ENCODE measurements at regions not wholly inside any gene's neighbourhood (a gene's known extent, or its start where the extent isn't known, plus 50 kb on each side); places are given as distances from the start of the nearest gene placed in this dataset.

DNA sequence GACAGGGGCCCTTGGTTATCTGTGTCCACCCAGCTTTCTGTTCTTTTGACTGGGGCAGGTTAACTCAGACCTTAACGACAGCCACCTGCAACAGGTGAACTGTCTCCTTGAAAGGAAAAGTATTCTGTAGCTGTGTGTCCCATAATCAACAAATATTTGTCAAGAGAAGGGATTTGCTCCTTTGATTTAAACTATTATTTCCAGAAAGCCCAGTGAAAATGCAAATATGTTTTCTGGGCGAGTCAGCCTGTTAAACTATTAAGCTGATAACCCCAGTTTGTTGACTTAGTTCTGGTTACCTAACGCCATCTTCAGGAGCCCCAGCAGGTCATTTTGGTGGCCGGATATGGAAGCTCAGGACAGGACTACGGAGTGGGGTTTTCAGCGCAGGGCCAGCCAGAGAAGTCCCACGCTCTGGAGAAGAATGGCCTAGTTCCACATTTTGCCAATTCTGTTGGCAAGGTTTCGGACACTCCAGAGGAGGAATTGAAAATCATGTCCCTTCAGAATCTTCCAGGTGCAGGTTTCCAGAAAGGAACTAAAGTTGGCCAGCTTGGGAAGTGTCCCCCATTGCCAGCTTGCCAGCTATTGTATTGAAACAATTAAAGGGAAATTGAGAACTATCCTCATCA lies 54.5 kb downstream of the ADRA2A start:
- no peak for DNase-seq (ENCODE audit: low read depth in 2 of 3, low spot score in 2 of 3)

DNA sequence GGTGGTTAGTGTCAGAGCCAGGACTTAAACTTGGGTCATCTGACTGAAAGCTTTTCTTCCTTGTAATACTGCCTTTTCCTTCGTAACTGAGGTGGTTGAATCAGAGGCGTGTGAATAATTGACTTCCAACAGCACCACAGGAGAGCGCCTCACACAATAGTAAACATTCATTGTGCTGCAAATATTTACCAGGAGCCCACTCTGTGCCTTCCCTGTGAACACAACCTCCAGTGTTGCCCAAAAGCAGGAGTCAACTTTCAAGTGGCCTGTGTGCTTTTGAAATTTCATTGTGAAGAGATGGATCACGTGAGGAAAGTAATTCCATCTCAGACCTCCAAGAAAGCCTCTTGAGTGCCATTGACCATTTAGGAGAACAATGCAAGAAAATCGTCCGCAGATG lies 60.2 kb downstream of the ADRA2A start:
- no peak for DNase-seq (ENCODE audit: low read depth in 2 of 3, low spot score in 2 of 3)

DNA sequence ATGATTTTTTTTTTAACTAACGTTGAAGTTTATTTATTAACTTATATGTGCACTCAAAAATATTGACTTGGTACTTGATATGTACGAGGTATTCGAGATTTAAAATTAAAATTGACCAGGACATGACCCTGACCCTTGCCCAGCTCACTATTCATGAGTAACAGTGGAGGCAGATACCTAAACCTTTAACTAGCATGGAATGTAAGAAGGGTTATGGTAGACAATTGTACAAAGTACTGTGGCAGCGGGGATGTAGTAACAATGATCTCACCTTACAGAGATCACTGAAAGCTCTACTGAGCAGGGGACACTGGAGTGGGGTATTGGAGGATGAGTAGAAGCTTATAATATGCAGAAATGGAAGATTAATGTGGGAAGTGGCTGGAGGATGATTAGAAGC lies 60.8 kb downstream of the ADRA2A start:
- DNase-seq (ENCODE audit: low read depth in 2 of 3, low spot score in 2 of 3), result no peak

DNA sequence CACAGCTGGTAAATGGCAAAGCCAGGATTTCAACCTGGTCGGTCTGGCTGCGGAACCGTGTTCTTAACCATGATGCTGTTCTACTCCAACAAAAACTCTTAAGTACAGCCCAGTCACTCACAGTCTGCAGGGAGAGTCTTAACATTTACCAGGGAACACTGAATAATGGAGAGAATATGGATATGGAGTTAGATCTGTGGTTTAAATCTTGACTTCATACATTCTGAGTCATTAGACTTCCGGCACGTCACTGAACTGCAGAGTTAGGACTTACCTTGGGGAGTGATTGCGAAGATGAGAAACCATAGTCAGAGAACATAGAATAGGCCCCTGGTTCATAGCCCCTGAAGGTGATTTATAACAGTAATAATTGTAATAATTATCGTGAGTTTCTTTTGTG lies 61.7 kb downstream of the ADRA2A start:
- DNase-seq (ENCODE audit: low read depth in 2 of 3, low spot score in 2 of 3), result no peak

DNA sequence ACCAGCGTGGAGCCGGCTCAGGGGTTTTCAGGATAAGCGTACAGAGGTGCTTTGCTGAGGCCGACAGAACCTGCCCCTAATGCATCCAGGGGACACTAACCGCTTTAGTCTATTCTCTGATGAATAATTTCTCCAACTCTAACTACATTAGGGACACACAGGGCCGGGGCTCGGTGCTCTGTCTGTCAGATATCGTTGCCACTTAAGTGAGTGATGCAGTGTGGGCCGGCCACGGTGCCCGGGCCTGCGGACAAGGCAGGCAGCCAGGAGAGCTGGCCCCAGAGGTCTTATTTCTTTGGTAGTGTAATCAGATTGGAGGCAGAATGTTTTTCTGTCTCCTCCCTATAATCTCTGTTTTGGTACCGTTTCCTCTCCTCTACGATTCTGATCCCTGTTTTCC lies 62.7 kb downstream of the ADRA2A start:
- DNase-seq (ENCODE audit: low read depth in 2 of 3, low spot score in 2 of 3), result no peak

DNA sequence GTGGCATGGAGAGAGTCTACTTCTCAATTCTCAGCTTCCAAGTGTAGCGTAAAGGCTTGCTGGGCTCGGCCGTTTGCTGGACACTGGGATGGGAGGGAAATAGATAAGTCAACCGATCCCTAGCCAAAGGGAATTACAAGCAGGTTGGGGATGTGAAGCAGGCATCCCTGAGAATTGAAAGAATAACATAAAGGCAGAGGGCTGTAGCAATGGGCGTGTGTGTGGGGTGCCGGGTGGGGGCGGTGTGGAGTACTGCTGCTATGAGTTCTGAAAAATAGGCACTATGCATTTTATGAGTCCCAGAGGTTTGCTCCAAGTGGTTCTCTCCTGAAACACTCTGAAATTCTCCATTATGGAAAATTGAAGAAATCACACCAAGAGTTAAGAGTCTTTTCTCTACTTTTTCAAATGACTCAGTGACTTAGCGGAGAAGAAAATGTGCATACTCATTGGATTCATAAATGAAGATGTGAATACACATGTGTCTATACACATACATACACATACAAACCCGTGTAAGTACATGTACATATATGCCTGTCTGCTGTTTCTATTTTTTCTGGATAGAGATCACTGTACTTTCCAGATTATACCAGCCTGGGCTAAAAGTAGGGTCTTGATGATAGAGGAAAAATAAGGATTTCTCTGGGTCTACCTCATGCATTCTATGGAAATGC lies 65.4 kb downstream of the ADRA2A start:
- no peak for DNase-seq (ENCODE audit: low read depth in 2 of 3, low spot score in 2 of 3)

DNA sequence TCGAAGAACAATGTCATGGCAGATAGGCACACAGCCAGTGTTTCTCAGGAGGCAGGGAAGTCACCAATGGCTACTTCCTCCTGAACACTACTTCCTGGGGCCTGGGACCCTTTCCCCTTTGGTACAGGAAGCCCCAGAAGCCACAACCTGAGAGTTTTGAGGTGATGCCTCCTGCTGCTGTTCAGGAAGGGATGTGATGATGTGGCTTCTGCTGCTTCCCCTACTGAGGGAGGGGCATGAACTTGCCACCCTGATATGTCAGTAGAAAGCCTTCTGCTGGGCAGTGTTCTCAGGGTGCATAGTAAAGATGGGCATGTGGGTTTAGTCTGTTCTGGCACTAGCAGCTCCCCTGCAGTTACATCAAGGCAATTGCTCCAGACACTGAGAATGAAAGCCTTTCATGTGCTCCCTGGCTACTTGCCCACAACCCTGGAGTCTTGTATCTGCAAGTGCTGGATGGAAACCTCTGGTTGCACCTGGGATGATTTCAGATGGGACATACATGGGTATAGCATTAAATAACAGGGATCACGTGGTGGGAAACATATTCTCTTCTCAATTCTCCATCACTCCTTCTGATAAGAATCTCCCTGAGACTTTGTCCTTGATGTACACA lies 69.3 kb downstream of the ADRA2A start:
- no peak for DNase-seq (ENCODE audit: low read depth in 2 of 3, low spot score in 2 of 3)

DNA sequence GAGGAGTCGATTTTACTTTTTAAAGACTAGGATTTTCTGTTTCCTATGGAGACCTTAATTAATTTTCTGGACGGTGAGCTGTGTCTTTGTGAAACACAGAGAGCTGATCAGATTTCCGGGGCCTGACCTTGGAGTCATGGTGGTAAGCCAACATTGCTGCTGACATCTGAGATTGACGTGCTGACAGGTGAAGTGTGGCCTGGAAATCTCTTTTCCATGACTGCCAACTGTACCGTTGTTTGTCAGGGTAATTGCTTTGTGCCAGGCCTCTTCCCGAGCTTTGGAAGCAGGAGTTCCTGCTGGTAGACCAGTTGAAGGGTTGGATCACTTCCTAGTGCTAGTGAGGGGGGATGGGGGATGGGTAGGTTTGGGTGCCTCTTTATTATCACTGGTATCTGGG lies 71.2 kb downstream of the ADRA2A start:
- no peak for DNase-seq (ENCODE audit: low read depth in 2 of 3, low spot score in 2 of 3)

DNA sequence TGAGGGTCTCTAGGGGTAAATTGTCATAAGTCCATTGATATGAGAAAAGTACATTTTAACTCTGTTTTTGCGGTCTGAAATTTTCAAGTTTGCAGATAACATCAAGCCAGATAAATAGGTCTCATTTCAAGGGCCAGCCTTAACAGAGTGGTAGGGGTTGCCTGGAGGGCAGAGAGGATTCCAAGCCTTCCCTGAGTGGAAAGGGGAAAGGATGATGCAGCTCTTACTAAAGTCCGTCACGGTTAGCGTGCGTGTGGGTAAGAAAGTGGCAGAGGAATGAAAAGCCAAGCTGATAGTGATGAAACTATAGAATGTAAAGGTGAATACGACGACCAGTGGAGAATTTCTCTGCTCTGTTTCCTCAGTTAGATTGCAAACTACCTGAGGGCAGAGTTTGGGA lies 71.6 kb downstream of the ADRA2A start:
- DNase-seq (ENCODE audit: low read depth in 2 of 3, low spot score in 2 of 3), result no peak

DNA sequence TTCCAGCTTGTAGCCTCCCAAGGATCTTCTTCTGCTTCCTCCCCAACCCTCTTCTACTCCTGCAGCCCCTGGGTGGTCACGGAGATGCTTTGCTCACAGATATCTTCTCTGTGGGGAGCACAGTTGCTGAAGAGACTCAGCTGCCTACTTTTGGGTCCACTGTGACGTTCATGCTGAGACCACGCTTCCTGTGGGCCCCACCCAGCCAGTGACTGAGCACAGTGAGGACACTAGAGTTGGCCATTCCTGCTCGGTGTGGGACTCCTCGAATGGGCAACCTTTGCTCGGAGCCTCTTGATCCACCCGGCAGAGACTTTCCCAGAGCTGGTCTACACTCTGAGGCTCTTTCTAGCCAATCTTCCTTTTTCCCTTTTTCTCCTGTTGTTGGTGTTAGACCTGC lies 73.9 kb downstream of the ADRA2A start:
- DNase-seq (ENCODE audit: low read depth in 2 of 3, low spot score in 2 of 3), result no peak

DNA sequence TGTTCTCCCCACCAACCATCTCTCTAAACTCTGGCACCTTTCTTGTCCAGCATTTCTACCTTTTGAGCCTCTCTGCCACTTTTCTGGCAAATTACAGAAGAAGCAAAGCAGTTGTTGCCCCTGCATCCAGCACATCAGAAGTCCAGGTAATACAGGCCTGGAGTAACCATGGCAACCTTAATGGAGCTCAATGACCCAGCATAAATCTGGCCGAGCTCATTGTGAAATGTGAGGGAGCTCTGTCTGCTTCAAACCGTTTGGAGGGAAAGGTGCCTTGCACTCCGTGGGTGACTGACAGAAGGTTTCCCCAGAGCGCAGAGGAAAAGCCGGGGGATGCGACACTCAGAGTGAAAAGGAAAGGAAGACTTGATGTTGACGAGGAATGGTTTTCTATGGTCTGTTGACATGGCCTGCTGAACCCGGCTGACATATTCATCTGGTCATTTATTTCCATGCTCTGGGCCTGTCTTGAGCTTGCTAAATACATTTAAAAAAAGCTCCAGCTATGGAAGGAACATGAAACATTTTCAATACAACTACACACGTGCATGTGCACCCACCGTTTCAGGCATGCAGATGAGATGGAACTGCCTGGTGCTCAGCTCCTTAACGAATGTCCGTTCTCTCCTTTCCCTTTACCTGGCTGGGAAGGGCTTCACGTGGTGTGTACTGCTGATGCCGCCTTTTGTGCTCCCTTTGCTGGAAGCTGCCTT lies 74.9 kb downstream of the ADRA2A start:
- DNase-seq (ENCODE audit: low read depth in 2 of 3, low spot score in 2 of 3), result no peak

DNA sequence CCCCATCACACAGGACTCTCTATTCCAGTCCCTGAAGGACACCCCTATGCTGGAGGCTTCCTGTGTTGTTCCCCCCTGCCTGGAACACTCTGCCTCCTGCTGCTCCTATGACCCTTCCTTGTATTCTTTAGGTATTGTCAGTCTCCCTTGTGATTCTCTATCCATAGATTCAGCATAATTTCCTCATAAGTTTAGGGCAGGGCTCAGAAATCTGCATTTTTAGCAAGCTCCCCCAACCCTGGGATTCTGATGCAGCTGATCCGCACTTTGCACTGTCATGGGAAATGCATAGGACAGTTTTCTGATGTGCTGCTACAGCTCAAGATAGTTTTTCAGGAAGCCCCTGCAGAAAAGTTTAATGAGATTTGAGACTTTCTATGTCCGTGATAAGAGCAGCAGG lies 79.9 kb downstream of the ADRA2A start:
- no peak for DNase-seq (ENCODE audit: low read depth in 2 of 3, low spot score in 2 of 3)

DNA sequence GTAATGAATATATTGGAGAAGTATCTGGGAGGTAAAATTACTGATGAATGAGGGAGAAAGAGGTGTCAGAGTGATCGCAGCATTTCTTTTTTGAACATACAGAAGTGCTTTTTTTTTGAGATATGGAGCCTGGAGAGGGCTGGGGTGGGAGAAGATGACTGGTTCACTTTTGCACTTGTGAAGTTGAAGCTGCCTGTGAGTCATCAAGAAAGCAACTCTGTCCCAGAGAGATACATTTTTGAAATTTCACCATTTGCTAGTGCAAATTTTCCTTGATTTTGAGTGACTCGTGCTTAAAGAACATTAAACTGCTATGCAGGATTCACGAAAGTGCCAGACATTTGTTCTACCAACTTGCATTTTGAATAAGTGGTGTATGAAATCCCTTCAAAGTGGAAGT lies 81.8 kb downstream of the ADRA2A start:
- DNase-seq (ENCODE audit: low read depth in 2 of 3, low spot score in 2 of 3), result no peak

DNA sequence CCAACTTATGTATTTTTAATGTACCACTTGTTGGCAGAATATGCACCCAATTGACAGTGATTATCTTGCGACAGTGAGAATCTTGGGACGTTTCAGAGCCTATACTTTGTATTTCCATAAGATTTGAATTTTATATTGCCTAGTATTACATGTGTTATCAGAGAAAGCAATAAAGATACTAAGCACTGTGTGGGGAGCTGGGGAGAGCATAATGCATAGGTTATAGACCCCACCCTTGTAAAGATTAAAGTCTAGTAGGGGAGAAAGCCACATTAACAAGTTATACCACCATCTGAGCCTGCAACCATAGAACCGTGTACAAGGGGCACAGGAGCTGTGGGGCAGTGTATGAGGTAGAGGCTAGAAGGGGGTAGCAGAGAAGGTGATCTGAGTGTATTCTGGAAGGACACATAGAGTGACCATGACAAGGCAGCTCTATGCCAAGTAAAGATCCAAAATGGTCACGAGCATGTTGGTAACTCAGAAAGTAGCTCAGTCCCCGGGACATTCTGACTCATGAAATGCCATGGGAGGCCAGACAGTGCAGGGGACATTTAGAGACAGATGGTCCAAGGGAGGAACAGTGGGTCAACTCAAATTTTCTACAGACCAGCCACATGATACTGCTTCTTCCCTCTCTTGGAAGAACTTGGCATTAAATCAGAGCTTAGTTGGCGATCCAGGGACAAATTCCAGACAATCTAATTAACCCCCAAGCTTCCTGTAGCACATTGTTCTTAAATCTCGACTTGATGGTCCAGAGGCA lies 84.5 kb downstream of the ADRA2A start:
- DNase-seq (ENCODE audit: low read depth in 2 of 3, low spot score in 2 of 3), result no peak

DNA sequence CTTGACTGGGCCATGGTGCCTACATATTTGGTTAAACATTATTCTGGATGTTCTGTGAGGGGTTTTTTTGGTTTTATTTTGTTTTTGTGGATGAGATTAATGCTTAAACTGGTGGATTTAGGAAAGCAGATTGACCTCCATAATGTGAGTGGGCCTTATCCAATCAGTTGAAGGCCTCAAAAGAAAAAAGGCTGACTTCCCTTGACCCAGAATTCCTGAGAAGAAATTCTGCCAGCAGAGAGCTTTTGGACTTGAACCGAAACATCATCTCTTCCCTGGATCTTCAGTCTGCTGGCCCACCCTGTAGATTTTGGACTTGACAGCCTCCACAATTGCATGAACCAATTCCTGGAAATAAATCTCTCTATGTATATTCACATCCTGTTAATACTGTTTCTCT lies 94.4 kb downstream of the ADRA2A start:
- no peak for DNase-seq (ENCODE audit: low read depth in 2 of 3, low spot score in 2 of 3)

DNA sequence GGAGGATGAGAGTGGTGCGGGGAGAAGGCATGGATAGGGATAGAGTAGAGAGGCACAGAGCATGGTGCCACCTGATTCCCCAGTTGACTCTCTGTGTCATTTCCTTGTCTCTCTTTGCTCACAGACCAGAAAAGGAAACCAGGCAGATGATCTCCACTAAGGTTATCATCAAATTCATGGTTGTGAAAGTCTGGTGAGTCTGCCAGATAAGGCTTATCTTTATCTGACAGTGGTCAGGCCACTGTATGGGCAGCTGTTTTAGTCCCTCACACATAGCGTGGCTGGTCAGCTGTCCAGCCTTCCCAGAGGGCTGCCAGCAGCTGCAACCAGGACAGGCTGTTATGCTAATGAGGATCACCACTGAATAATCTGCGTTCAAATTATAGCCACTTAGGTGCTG lies 99.0 kb downstream of the ADRA2A start:
- no peak for DNase-seq (ENCODE audit: low read depth in 2 of 3, low spot score in 2 of 3)

DNA sequence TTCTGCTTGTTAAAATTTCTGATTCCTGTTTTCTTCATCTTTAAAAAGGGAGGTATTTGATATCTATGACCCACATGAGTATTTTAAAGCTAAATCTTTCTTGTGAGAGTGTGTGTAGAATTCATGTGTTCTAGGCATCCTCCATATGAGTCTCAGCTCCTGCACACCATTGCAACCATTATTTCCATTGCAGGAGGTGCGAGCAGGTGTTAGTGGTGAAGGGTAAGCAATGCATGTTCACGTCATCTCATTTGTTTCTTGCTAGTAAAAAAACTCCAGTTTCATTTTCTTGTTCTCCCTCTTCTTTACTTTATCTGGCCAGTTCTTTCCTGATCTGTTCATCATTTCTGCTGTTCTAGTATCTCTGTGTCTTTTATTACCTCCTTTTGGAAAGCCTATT lies 100.5 kb downstream of the ADRA2A start:
- DNase-seq (ENCODE audit: low read depth in 2 of 3, low spot score in 2 of 3), result no peak

DNA sequence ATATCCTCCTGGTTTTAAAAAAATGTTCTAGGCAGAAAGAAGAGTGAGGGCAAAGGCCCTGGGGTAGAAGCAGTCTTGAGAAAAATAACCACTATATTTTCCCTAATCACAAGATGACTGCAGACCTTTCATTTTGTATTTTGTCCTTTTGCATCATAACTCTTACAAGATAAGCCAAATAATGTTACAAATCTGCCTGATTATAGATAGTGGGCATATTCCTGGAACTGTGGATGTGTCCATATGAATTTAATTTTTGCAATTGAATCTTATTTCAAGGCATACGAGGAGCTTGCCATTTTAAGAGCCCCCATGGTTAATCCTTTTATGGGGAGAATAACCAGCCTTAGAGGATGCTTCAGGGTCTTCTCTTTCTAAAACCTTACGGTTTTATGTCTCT lies 102.7 kb downstream of the ADRA2A start:
- DNase-seq (ENCODE audit: low read depth in 2 of 3, low spot score in 2 of 3), result no peak

DNA sequence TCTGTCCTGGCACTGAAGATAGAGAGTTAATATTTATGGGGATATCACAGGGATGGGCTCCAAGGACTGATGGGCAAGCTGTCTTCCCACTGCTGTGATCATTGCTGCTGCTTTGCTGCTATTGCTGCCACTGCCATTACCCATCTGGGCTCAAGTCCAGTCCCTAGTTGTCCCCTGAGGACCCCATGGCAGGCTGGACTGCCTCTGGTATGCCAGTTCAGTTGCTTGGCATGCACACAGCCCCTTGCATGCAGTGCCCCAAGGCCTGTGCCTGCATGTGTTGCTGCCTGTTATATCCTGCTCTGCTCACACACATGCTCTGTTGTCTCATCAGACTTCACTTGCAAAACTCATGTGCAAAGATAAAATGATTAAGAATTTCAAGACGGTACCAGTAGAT lies 109.5 kb downstream of the ADRA2A start:
- DNase-seq (ENCODE audit: low read depth in 2 of 3, low spot score in 2 of 3), result no peak

DNA sequence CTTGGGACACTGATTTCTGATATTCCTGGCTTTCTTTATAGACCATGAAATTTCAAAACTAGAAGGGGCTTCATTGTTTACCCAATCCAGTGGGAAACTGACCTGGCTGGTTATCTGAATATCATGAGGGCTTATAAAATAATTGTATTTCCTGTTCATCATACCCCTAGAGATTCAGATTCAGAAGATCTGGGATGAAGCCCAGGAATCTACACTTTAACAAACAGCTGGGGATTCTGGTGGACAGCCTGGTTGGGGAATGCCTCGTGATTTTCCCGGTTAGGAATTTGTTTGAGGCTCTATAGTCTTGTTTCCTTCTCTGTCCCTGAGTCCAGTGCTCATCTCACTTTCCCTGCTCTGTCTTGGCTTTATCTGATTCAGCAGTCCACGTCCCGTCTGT lies 110.3 kb downstream of the ADRA2A start:
- DNase-seq (ENCODE audit: low read depth in 2 of 3, low spot score in 2 of 3), result no peak

DNA sequence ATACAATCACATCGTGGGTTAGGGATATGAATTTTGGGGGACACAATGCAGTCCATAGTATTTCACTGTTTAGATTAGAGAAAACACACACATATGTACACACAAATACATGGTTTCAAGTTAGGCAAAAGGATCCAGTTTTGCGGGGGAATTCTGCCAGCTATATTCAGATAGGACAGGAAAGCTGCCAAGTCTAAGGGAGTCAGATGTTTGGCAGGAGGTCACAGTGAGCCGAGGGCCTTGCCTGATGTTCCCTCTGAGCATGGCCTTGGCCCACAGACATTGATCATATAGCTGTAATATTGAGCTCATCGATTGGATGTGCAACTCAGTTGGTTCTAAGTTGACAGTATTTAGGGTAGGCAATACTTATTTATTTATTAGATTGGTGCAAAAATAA lies 122.8 kb downstream of the ADRA2A start:
- DNase-seq (ENCODE audit: low read depth in 2 of 3, low spot score in 2 of 3), result no peak
